Panc1 (cell line): ENCODE measurements at regions not wholly inside any gene's neighbourhood (a gene's known extent, or its start where the extent isn't known, plus 50 kb on each side); places are given as distances from the start of the nearest gene placed in this dataset.

Source experiments
- POLR2AphosphoS5 ChIP-seq: IDR thresholded peaks from 2 replicates; pipeline ENCODE4 v1.6.1; 2012; ENCODE audit warnings: mild to moderate bottlenecking, low read depth, low read length, moderate library complexity
- TF ChIP-seq, protein P1 (sequence below): fragments of 450-650 bp; IDR thresholded peaks from 2 replicates; pipeline ENCODE4 v1.5.1; 2017; ENCODE audit warnings: mild to moderate bottlenecking
- TF ChIP-seq, protein P2 (sequence below), 2 experiments: IDR thresholded peaks; 2 replicates each; pipeline ENCODE4 v1.6.1; 2011 to 2012; ENCODE audit warnings: low read depth in 2 of 2, control low read depth in 1 of 2, low read length in 1 of 2, mild to moderate bottlenecking in 1 of 2, moderate library complexity in 1 of 2; ENCODE audit not compliant: insufficient read depth in 1 of 2

DNA sequence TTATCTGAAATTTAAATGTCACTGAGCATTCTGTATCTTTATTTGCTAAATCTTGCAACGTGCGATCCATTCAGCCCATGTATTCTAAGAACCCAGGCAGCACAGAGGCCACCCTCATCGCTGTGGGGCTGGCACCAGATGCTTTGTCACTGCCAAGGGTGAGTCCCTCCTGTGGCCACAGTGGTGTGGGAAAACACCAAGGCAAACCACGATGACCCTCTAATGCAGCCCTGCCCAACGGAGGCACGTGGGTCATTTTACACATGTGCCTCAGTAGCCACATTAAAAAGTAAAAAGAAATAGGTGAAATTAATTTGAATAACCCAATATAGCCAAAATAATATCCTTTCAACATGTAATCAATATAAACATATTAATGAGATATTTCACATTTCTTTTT, 221.7 kb downstream of the UNC5CL start:
- TF ChIP-seq, protein P1, sequence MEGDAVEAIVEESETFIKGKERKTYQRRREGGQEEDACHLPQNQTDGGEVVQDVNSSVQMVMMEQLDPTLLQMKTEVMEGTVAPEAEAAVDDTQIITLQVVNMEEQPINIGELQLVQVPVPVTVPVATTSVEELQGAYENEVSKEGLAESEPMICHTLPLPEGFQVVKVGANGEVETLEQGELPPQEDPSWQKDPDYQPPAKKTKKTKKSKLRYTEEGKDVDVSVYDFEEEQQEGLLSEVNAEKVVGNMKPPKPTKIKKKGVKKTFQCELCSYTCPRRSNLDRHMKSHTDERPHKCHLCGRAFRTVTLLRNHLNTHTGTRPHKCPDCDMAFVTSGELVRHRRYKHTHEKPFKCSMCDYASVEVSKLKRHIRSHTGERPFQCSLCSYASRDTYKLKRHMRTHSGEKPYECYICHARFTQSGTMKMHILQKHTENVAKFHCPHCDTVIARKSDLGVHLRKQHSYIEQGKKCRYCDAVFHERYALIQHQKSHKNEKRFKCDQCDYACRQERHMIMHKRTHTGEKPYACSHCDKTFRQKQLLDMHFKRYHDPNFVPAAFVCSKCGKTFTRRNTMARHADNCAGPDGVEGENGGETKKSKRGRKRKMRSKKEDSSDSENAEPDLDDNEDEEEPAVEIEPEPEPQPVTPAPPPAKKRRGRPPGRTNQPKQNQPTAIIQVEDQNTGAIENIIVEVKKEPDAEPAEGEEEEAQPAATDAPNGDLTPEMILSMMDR: no peak
- TF ChIP-seq POLR2AphosphoS5: no peak
- TF ChIP-seq, protein P2, sequence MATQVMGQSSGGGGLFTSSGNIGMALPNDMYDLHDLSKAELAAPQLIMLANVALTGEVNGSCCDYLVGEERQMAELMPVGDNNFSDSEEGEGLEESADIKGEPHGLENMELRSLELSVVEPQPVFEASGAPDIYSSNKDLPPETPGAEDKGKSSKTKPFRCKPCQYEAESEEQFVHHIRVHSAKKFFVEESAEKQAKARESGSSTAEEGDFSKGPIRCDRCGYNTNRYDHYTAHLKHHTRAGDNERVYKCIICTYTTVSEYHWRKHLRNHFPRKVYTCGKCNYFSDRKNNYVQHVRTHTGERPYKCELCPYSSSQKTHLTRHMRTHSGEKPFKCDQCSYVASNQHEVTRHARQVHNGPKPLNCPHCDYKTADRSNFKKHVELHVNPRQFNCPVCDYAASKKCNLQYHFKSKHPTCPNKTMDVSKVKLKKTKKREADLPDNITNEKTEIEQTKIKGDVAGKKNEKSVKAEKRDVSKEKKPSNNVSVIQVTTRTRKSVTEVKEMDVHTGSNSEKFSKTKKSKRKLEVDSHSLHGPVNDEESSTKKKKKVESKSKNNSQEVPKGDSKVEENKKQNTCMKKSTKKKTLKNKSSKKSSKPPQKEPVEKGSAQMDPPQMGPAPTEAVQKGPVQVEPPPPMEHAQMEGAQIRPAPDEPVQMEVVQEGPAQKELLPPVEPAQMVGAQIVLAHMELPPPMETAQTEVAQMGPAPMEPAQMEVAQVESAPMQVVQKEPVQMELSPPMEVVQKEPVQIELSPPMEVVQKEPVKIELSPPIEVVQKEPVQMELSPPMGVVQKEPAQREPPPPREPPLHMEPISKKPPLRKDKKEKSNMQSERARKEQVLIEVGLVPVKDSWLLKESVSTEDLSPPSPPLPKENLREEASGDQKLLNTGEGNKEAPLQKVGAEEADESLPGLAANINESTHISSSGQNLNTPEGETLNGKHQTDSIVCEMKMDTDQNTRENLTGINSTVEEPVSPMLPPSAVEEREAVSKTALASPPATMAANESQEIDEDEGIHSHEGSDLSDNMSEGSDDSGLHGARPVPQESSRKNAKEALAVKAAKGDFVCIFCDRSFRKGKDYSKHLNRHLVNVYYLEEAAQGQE (IDR thresholded peaks at IDR 0.05; ENCODE audit: insufficient read depth in 1 of 2, low read depth in 2 of 2, low read length in 1 of 2): no peak
